ENCODE measurements at regions not wholly inside any gene's neighbourhood (a gene's known extent, or its start where the extent isn't known, plus 50 kb on each side); places are given as distances from the start of the nearest gene placed in this dataset.

DNA sequence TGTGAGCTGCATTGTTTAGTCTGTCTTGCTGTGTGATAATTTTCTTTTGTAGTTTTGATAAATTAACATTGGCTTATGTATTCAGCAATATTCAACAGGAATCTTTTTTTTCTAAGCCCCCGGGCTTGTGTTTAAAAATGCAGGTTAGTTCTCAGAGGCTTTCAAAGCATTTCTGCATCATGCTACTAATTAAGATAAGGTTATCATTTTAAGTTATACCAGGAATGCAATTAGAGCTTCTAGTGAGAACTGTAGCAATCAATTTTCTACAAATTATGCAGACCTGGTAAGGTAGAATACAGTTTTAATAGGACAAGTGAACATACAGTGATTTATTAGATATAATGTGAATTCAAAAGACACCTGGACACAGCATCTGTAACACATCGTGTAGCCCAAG lies 179.2 kb downstream of the PRL start:
- no peaks in the 10 kb centered on the region for H3K9me3 Mint-ChIP-seq
- Histone ChIP-seq H3T11ph (ENCODE audit: low read length) (no peak overlapping the region), H2AK5ac (ENCODE audit: insufficient read length, low read length) (no peak overlapping the region), H3K14ac (ENCODE audit: insufficient read depth, low read length) (no peak overlapping the region), H3K27me3 (ENCODE audit: insufficient read depth, low read length) (no peaks in the 10 kb centered on the region), H3K79me1 (ENCODE audit: insufficient read depth, low read depth, low read length, poor library complexity, severe bottlenecking) (no peaks in the 10 kb centered on the region), H3K56ac (ENCODE audit: insufficient read length, low read depth, low read length) (no peak overlapping the region), H3K9me3 (ENCODE audit: control insufficient read depth, low read depth, low read length) (no peaks in the 10 kb centered on the region), H4K8ac (replicated peaks; ENCODE audit: insufficient read length, low read depth, low read length) (no peak overlapping the region), H3K4me2 (ENCODE audit: insufficient read depth, insufficient read length, low read length) (no peak overlapping the region), H3K4ac (ENCODE audit: low read depth, low read length) (no peak overlapping the region), H2BK20ac (ENCODE audit: low read depth, low read length, poor library complexity, severe bottlenecking) (no peak overlapping the region), H3K4me1 (ENCODE audit: insufficient read depth, low read length) (no peaks in the 10 kb centered on the region), H4K20me1 (ENCODE audit: control insufficient read depth, insufficient read depth, insufficient read length) (no peaks in the 10 kb centered on the region), H3K23ac (ENCODE audit: insufficient read length, low read depth, low read length) (no peak overlapping the region), H3K27ac (ENCODE audit: insufficient read length, low read depth, low read length) (no peak overlapping the region), H2BK15ac (ENCODE audit: low read depth, low read length) (no peak overlapping the region), H3K79me2 (ENCODE audit: insufficient read depth, low read length) (no peaks in the 10 kb centered on the region), H4K5ac (ENCODE audit: insufficient read length, low read depth, low read length) (no peak overlapping the region), H2BK120ac (ENCODE audit: low read depth, low read length, poor library complexity, severe bottlenecking) (no peak overlapping the region), H2BK5ac (ENCODE audit: insufficient read length, low read length) (no peak overlapping the region), H3K23me2 (ENCODE audit: insufficient read length, low read depth, low read length, poor library complexity, severe bottlenecking) (no peaks in the 10 kb centered on the region), H4K91ac (ENCODE audit: insufficient read length, low read depth, low read length) (no peak overlapping the region), H2BK12ac (ENCODE audit: insufficient read length, low read depth, low read length) (no peak overlapping the region), H3K18ac (ENCODE audit: insufficient read length, low read depth, low read length) (no peak overlapping the region), H3K9ac (ENCODE audit: extremely low read depth, insufficient read length, low read length) (no peak overlapping the region), H2AFZ (ENCODE audit: low read length) (no peak overlapping the region)
- peaks cover 6 to 22% (median 7%) of the 10 kb centered on the region in 3 experiments for H3K36me3 Mint-ChIP-seq (ENCODE audit: insufficient read depth in 1 of 3, low read depth in 3 of 3)
- peaks cover 6 to 7% of the 10 kb centered on the region in 2 experiments for H3K4me1 Mint-ChIP-seq
- H3K27ac Mint-ChIP-seq = peak overlapping the region in 1 of 3 experiments; percentile 24; a peak in 1 of 7 replicates
- DNase-seq = no peak
- no CpG with 5 or more reads among the region's 2 CpGs for WGBS (ENCODE audit: extremely low coverage, insufficient read length, low lambda C conversion rate)
- no peak overlapping the region for H3K4me3 Mint-ChIP-seq
- TF ChIP-seq, protein P1, sequence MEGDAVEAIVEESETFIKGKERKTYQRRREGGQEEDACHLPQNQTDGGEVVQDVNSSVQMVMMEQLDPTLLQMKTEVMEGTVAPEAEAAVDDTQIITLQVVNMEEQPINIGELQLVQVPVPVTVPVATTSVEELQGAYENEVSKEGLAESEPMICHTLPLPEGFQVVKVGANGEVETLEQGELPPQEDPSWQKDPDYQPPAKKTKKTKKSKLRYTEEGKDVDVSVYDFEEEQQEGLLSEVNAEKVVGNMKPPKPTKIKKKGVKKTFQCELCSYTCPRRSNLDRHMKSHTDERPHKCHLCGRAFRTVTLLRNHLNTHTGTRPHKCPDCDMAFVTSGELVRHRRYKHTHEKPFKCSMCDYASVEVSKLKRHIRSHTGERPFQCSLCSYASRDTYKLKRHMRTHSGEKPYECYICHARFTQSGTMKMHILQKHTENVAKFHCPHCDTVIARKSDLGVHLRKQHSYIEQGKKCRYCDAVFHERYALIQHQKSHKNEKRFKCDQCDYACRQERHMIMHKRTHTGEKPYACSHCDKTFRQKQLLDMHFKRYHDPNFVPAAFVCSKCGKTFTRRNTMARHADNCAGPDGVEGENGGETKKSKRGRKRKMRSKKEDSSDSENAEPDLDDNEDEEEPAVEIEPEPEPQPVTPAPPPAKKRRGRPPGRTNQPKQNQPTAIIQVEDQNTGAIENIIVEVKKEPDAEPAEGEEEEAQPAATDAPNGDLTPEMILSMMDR (conservative IDR thresholded peaks at IDR 0.05) = no peak
- no peaks in the 10 kb centered on the region for H3K27me3 Mint-ChIP-seq (ENCODE audit: low read depth)
